ENCODE measurements at regions not wholly inside any gene's neighbourhood (a gene's known extent, or its start where the extent isn't known, plus 50 kb on each side); places are given as distances from the start of the nearest gene placed in this dataset.
"Not testable (repeated sequence)": the region's sequence is repeated elsewhere in the genome, so short reads cannot be mapped to it uniquely, and the experiment has no call there.

- in situ Hi-C loops (cut with MboI; ENCODE audit: low sequenced_read_pairs) = not testable (repeated sequence)
These were observed 224.4 kb upstream of the SLC8A1 start for GRCh38 chr2:40676134-40676790.

GRCh38 chr2:40680547-40680946, 228.7 kb upstream of the SLC8A1 start:
- in situ Hi-C loops (cut with MboI; ENCODE audit: low sequenced_read_pairs) = no loop called here

GRCh38 chr2:40690036-40690435, 238.1 kb upstream of the SLC8A1 start:
- in situ Hi-C loops (cut with MboI; ENCODE audit: low sequenced_read_pairs) = no loop called here

GRCh38 chr2:40690525-40690924, 238.6 kb upstream of the SLC8A1 start:
- in situ Hi-C loops (cut with MboI; ENCODE audit: low sequenced_read_pairs) = no loop called here

- in situ Hi-C loops (cut with MboI; ENCODE audit: low sequenced_read_pairs) = no loop called here
These were observed 248.5 kb upstream of the SLC8A1 start for GRCh38 chr2:40700231-40700954.

GRCh38 chr2:40712197-40712894, 260.5 kb upstream of the SLC8A1 start:
- in situ Hi-C loops (cut with MboI; ENCODE audit: low sequenced_read_pairs) = not testable (repeated sequence)

- in situ Hi-C loops (cut with MboI; ENCODE audit: low sequenced_read_pairs) = no loop called here
These were observed 265.0 kb upstream of the SLC8A1 start for GRCh38 chr2:40716879-40717278.

GRCh38 chr2:40719414-40719813, 267.5 kb upstream of the SLC8A1 start:
- in situ Hi-C loops (cut with MboI; ENCODE audit: low sequenced_read_pairs) = no loop called here

- in situ Hi-C loops (cut with MboI; ENCODE audit: low sequenced_read_pairs) = no loop called here
These were observed 269.7 kb upstream of the SLC8A1 start for GRCh38 chr2:40721595-40721994.

- in situ Hi-C loops (cut with MboI; ENCODE audit: low sequenced_read_pairs) = no loop called here
These were observed 271.3 kb upstream of the SLC8A1 start for GRCh38 chr2:40723194-40723593.

GRCh38 chr2:40725040-40725439, 273.1 kb upstream of the SLC8A1 start:
- in situ Hi-C loops (cut with MboI; ENCODE audit: low sequenced_read_pairs) = no loop called here

GRCh38 chr2:40725950-40726349, 274.1 kb upstream of the SLC8A1 start:
- in situ Hi-C loops (cut with MboI; ENCODE audit: low sequenced_read_pairs) = no loop called here

- in situ Hi-C loops (cut with MboI; ENCODE audit: low sequenced_read_pairs) = no loop called here
These were observed 282.9 kb upstream of the SLC8A1 start for GRCh38 chr2:40734797-40735196.

GRCh38 chr2:40737180-40737579, 285.3 kb upstream of the SLC8A1 start:
- in situ Hi-C loops (cut with MboI; ENCODE audit: low sequenced_read_pairs) = no loop called here

- in situ Hi-C loops (cut with MboI; ENCODE audit: low sequenced_read_pairs) = no loop called here
These were observed 288.5 kb upstream of the SLC8A1 start for GRCh38 chr2:40740419-40740818.

GRCh38 chr2:40741532-40741931, 289.6 kb upstream of the SLC8A1 start:
- in situ Hi-C loops (cut with MboI; ENCODE audit: low sequenced_read_pairs) = no loop called here

- in situ Hi-C loops (cut with MboI; ENCODE audit: low sequenced_read_pairs) = no loop called here
These were observed 294.3 kb upstream of the SLC8A1 start for GRCh38 chr2:40746191-40746590.

GRCh38 chr2:40751981-40752380, 300.1 kb upstream of the SLC8A1 start:
- in situ Hi-C loops (cut with MboI; ENCODE audit: low sequenced_read_pairs) = loop anchor here (25.0 kb wide), 2 partner anchors 540 to 840 kb away; no protein-coding TSS in a partner anchor

- in situ Hi-C loops (cut with MboI; ENCODE audit: low sequenced_read_pairs) = loop anchor here (25.0 kb wide), 2 partner anchors 540 to 840 kb away; no protein-coding TSS in a partner anchor
These were observed 300.9 kb upstream of the SLC8A1 start for GRCh38 chr2:40752796-40753195.

GRCh38 chr2:40754912-40755311, 303.0 kb upstream of the SLC8A1 start:
- in situ Hi-C loops (cut with MboI; ENCODE audit: low sequenced_read_pairs) = loop anchor here (25.0 kb wide), 2 partner anchors 543 to 843 kb away; no protein-coding TSS in a partner anchor

GRCh38 chr2:40758401-40759155, 306.7 kb upstream of the SLC8A1 start:
- in situ Hi-C loops (cut with MboI; ENCODE audit: low sequenced_read_pairs) = loop anchor here (25.0 kb wide), 2 partner anchors 546 to 846 kb away; no protein-coding TSS in a partner anchor

Data from HL-60/S4 treated with retinoic acid at 250 ng/mL for 4 days and 3 days (cell line).